OCI-LY3 (cell line): ENCODE measurements at regions not wholly inside any gene's neighbourhood (a gene's known extent, or its start where the extent isn't known, plus 50 kb on each side); places are given as distances from the start of the nearest gene placed in this dataset.

Experiments used
- H2AFZ ChIP-seq: fragments of 200-600, 300-600 bp; shearing (Covaris generic); 2 replicates; pipeline ENCODE4 v1.6.0; 2014; ENCODE audit warnings: antibody characterized with exemption, low read depth, low read length
- H3K27ac ChIP-seq: fragments of 200-600, 300-600 bp; sonication (generic); 2 replicates; pipeline ENCODE4 v1.5.1; 2014; ENCODE audit warnings: mild to moderate bottlenecking, low read length, moderate library complexity, mixed read lengths
- H3K27me3 ChIP-seq: fragments of 200-600, 300-600 bp; sonication (generic); 2 replicates; pipeline ENCODE4 v1.6.1; 2014; ENCODE audit warnings: low read depth, low read length, mixed read lengths
- H3K36me3 ChIP-seq: fragments of 200-600, 300-600 bp; sonication (generic); replicated peaks from 2 replicates; pipeline ENCODE3; 2014; ENCODE audit warnings: low read depth, low read length, mixed read lengths
- H3K4me1 ChIP-seq: fragments of 300-600, 200-600 bp; sonication (generic); 2 replicates; pipeline ENCODE4 v1.6.1; 2014; ENCODE audit warnings: low read length, mixed read lengths
- H3K4me2 ChIP-seq: fragments of 200-600, 300-600 bp; sonication (generic); 2 replicates; pipeline ENCODE4 v1.6.1; 2014; ENCODE audit warnings: low read length, mixed read lengths
- H3K4me3 ChIP-seq: fragments of 300-600, 200-600 bp; sonication (generic); 2 replicates; pipeline ENCODE4 v1.5.1; 2014; ENCODE audit warnings: antibody characterized with exemption, mild to moderate bottlenecking, low read length, moderate library complexity
- H3K79me2 ChIP-seq: fragments of 300-600, 200-600 bp; shearing (Covaris generic); 2 replicates; pipeline ENCODE4 v1.6.1; 2014; ENCODE audit warnings: mild to moderate bottlenecking, low read length, mixed read lengths
- H3K9ac ChIP-seq: fragments of 300-600, 200-600 bp; shearing (Covaris generic); 2 replicates; pipeline ENCODE4 v1.6.0; 2014; ENCODE audit warnings: mild to moderate bottlenecking, low read length, moderate library complexity
- H3K9me3 ChIP-seq: fragments of 200-600, 300-600 bp; shearing (Covaris generic); 2 replicates; pipeline ENCODE4 v1.6.1; 2014; ENCODE audit warnings: low read length, mixed read lengths; ENCODE audit not compliant: insufficient read depth
- H4K20me1 ChIP-seq: fragments of 200-600, 300-600 bp; sonication (generic); 2 replicates; pipeline ENCODE4 v1.6.1; 2016; ENCODE audit warnings: low read length, mixed read lengths; ENCODE audit not compliant: insufficient read depth
- CTCF ChIP-seq: fragments of 200-600, 300-600 bp; sonication (generic); IDR thresholded peaks from 2 replicates; pipeline ENCODE4 v1.5.1; 2014; ENCODE audit warnings: antibody characterized with exemption, low read length, low read depth
- EZH2phosphoT487 ChIP-seq: fragments of 200-600 bp; shearing (Covaris generic); IDR thresholded peaks from 2 replicates; pipeline ENCODE4 v1.6.1; 2018; ENCODE audit warnings: antibody characterized with exemption, mixed run types, low read depth

GRCh38 chr6:128573036-128573435 lies 52.6 kb upstream of the PTPRK start:
- Histone ChIP-seq H3K79me2 (no peaks in the 10 kb centered on the region), H3K36me3 (no peaks in the 10 kb centered on the region), H3K4me3 (no peak overlapping the region), H2AFZ (no peak overlapping the region), H3K27me3 (no peaks in the 10 kb centered on the region), H4K20me1 (no peaks in the 10 kb centered on the region), H3K9me3 (no peaks in the 10 kb centered on the region), H3K4me2 (no peak overlapping the region), H3K4me1 (peaks cover 9% of the 10 kb centered on the region), H3K27ac (no peak overlapping the region), H3K9ac (no peak overlapping the region)
- no peak for TF ChIP-seq CTCF

- no peak overlapping the region for H3K9ac ChIP-seq
- no peak for TF ChIP-seq CTCF
- no peak for TF ChIP-seq EZH2phosphoT487
- H3K27ac ChIP-seq = no peak overlapping the region
- H3K4me3 ChIP-seq = no peak overlapping the region
- H3K4me2 ChIP-seq = no peak overlapping the region
- H4K20me1 ChIP-seq = no peaks in the 10 kb centered on the region
- H3K79me2 ChIP-seq = no peaks in the 10 kb centered on the region
- H3K9me3 ChIP-seq = no peaks in the 10 kb centered on the region
- H3K27me3 ChIP-seq = no peaks in the 10 kb centered on the region
- no peak overlapping the region for H2AFZ ChIP-seq
- no peaks in the 10 kb centered on the region for H3K36me3 ChIP-seq
- peaks cover 9% of the 10 kb centered on the region for H3K4me1 ChIP-seq
Measured at GRCh38 chr6:128572294-128572693, 51.9 kb upstream of the PTPRK start.

- Histone ChIP-seq H3K27ac (no peak overlapping the region), H3K36me3 (no peaks in the 10 kb centered on the region), H3K9ac (no peak overlapping the region), H3K9me3 (no peaks in the 10 kb centered on the region), H3K4me1 (peaks cover 9% of the 10 kb centered on the region), H4K20me1 (no peaks in the 10 kb centered on the region), H2AFZ (no peak overlapping the region), H3K4me2 (no peak overlapping the region), H3K79me2 (no peaks in the 10 kb centered on the region), H3K4me3 (no peak overlapping the region), H3K27me3 (no peaks in the 10 kb centered on the region)
- TF ChIP-seq CTCF = no peak
Measured at GRCh38 chr6:128570680-128571063, 50.3 kb upstream of the PTPRK start.

GRCh38 chr6:128569732-128570679 lies 49.6 kb upstream of the PTPRK start:
- Histone ChIP-seq H3K4me3 (no peak overlapping the region), H4K20me1 (no peaks in the 10 kb centered on the region), H3K27me3 (no peaks in the 10 kb centered on the region), H3K4me2 (no peak overlapping the region), H3K9ac (no peak overlapping the region), H3K9me3 (no peaks in the 10 kb centered on the region), H2AFZ (no peak overlapping the region), H3K36me3 (no peaks in the 10 kb centered on the region), H3K27ac (no peak overlapping the region), H3K4me1 (peaks cover 9% of the 10 kb centered on the region), H3K79me2 (no peaks in the 10 kb centered on the region)
- no peak for TF ChIP-seq EZH2phosphoT487
- no peak for TF ChIP-seq CTCF
